Muscle layer of duodenum (tissue), 2 donors: ENCODE measurements at regions not wholly inside any gene's neighbourhood (a gene's known extent, or its start where the extent isn't known, plus 50 kb on each side); places are given as distances from the start of the nearest gene placed in this dataset.

Experiments
- H3K27ac ChIP-seq: one replicate; pipeline ENCODE4 v1.7.0; 2013; ENCODE audit warnings: mild to moderate bottlenecking, low read length
- H3K27me3 ChIP-seq: one replicate; pipeline ENCODE4 v1.7.0; 2013; ENCODE audit warnings: low read depth, mild to moderate bottlenecking, control low read depth, low read length
- H3K36me3 ChIP-seq, 2 donors: one replicate each; pipeline ENCODE4 v1.7.0; 2013; ENCODE audit warnings: low read length in 2 of 2, control low read depth in 1 of 2, mild to moderate bottlenecking in 1 of 2; ENCODE audit not compliant: insufficient read depth in 2 of 2, control insufficient read depth in 1 of 2
- H3K4me1 ChIP-seq, 2 donors: one replicate each; pipeline ENCODE4 v1.7.0; 2013; ENCODE audit warnings: low read length in 2 of 2, mild to moderate bottlenecking in 2 of 2, control low read depth in 1 of 2, moderate library complexity in 1 of 2; ENCODE audit not compliant: insufficient read depth in 2 of 2, control insufficient read depth in 1 of 2
- H3K4me3 ChIP-seq, 2 donors: one replicate each; pipeline ENCODE4 v1.7.0; 2013; ENCODE audit warnings: low read length in 2 of 2, low read depth in 1 of 2, mild to moderate bottlenecking in 1 of 2
- H3K9me3 ChIP-seq, 2 donors: one replicate each; pipeline ENCODE4 v1.7.0; 2013; ENCODE audit warnings: low read length in 2 of 2, control low read depth in 1 of 2, mild to moderate bottlenecking in 1 of 2; ENCODE audit not compliant: control insufficient read depth in 1 of 2
- donor health status: healthy.

GRCh38 chr18:41829647-41830516 lies 125.2 kb upstream of the PIK3C3 start:
- no peaks in the 10 kb centered on the region for H3K27me3 ChIP-seq
- no peaks in the 10 kb centered on the region for H3K4me1 ChIP-seq
- H3K4me3 ChIP-seq: no peak overlapping the region
- H3K27ac ChIP-seq: no peak overlapping the region
- H3K36me3 ChIP-seq: no peaks in the 10 kb centered on the region
- no peaks in the 10 kb centered on the region for H3K9me3 ChIP-seq

- no peaks in the 10 kb centered on the region for H3K4me1 ChIP-seq
- H3K4me3 ChIP-seq: no peak overlapping the region
- no peaks in the 10 kb centered on the region for H3K27me3 ChIP-seq
- no peak overlapping the region for H3K27ac ChIP-seq
- no peaks in the 10 kb centered on the region for H3K9me3 ChIP-seq
- H3K36me3 ChIP-seq: no peaks in the 10 kb centered on the region
Observed at GRCh38 chr18:41828137-41828536, 126.9 kb upstream of the PIK3C3 start.

GRCh38 chr18:41820784-41821183 lies 134.2 kb upstream of the PIK3C3 start:
- Histone ChIP-seq H3K27ac (no peak overlapping the region), H3K9me3 (no peaks in the 10 kb centered on the region), H3K4me3 (no peak overlapping the region), H3K27me3 (no peaks in the 10 kb centered on the region), H3K4me1 (no peaks in the 10 kb centered on the region), H3K36me3 (no peaks in the 10 kb centered on the region)

GRCh38 chr18:41818381-41819355 lies 136.4 kb upstream of the PIK3C3 start:
- Histone ChIP-seq H3K27me3 (no peaks in the 10 kb centered on the region), H3K27ac (no peak overlapping the region), H3K4me3 (no peak overlapping the region), H3K4me1 (no peaks in the 10 kb centered on the region), H3K36me3 (no peaks in the 10 kb centered on the region), H3K9me3 (no peaks in the 10 kb centered on the region)

GRCh38 chr18:41814651-41815050 lies 140.4 kb upstream of the PIK3C3 start:
- H3K9me3 ChIP-seq: no peaks in the 10 kb centered on the region
- no peaks in the 10 kb centered on the region for H3K36me3 ChIP-seq
- no peak overlapping the region for H3K4me3 ChIP-seq
- no peak overlapping the region for H3K27ac ChIP-seq
- no peaks in the 10 kb centered on the region for H3K4me1 ChIP-seq
- H3K27me3 ChIP-seq: no peaks in the 10 kb centered on the region

- no peaks in the 10 kb centered on the region for H3K27me3 ChIP-seq
- no peaks in the 10 kb centered on the region for H3K9me3 ChIP-seq
- no peaks in the 10 kb centered on the region for H3K36me3 ChIP-seq
- no peak overlapping the region for H3K27ac ChIP-seq
- no peak overlapping the region for H3K4me3 ChIP-seq
- no peaks in the 10 kb centered on the region for H3K4me1 ChIP-seq
Observed at GRCh38 chr18:41809652-41810051, 145.4 kb upstream of the PIK3C3 start.

- Histone ChIP-seq H3K27me3 (no peaks in the 10 kb centered on the region), H3K4me1 (no peaks in the 10 kb centered on the region), H3K4me3 (no peak overlapping the region), H3K9me3 (no peaks in the 10 kb centered on the region), H3K36me3 (no peaks in the 10 kb centered on the region), H3K27ac (no peak overlapping the region)
Observed at GRCh38 chr18:41805341-41805740, 149.7 kb upstream of the PIK3C3 start.

GRCh38 chr18:41798879-41799278 lies 156.2 kb upstream of the PIK3C3 start:
- Histone ChIP-seq H3K27ac (no peak overlapping the region), H3K27me3 (no peaks in the 10 kb centered on the region), H3K36me3 (no peaks in the 10 kb centered on the region), H3K4me3 (no peak overlapping the region), H3K9me3 (no peaks in the 10 kb centered on the region), H3K4me1 (no peaks in the 10 kb centered on the region)

- Histone ChIP-seq H3K36me3 (no peaks in the 10 kb centered on the region), H3K27ac (no peak overlapping the region), H3K4me1 (no peaks in the 10 kb centered on the region), H3K9me3 (no peaks in the 10 kb centered on the region), H3K4me3 (no peak overlapping the region), H3K27me3 (no peaks in the 10 kb centered on the region)
Observed at GRCh38 chr18:41790687-41791086, 164.3 kb upstream of the PIK3C3 start.

- no peaks in the 10 kb centered on the region for H3K36me3 ChIP-seq
- no peak overlapping the region for H3K4me3 ChIP-seq
- H3K9me3 ChIP-seq: no peaks in the 10 kb centered on the region
- H3K27ac ChIP-seq: no peak overlapping the region
- no peaks in the 10 kb centered on the region for H3K4me1 ChIP-seq
- H3K27me3 ChIP-seq: no peaks in the 10 kb centered on the region
Observed at GRCh38 chr18:41789001-41789400, 166.0 kb upstream of the PIK3C3 start.

GRCh38 chr18:41783879-41784278 lies 171.2 kb upstream of the PIK3C3 start:
- no peak overlapping the region for H3K4me3 ChIP-seq
- no peaks in the 10 kb centered on the region for H3K36me3 ChIP-seq
- no peaks in the 10 kb centered on the region for H3K9me3 ChIP-seq
- H3K4me1 ChIP-seq: no peaks in the 10 kb centered on the region
- no peak overlapping the region for H3K27ac ChIP-seq
- H3K27me3 ChIP-seq: no peaks in the 10 kb centered on the region
